SIG-M5 treated with dmso at 0.1 percent for 504 hours (cell line): ENCODE measurements at regions not wholly inside any gene's neighbourhood (a gene's known extent, or its start where the extent isn't known, plus 50 kb on each side); places are given as distances from the start of the nearest gene placed in this dataset.

Source experiments
- DNase-seq: peaks from one replicate; lab custom pipeline; 2025; ENCODE audit not compliant: unreplicated experiment; lab: John Stamatoyannopoulos, UW

- DNase-seq = no peak
Observed at GRCh38 chr6:99867026-99867425, 127.0 kb downstream of the MCHR2 start.

- peak; percentile 74 for DNase-seq
Observed at GRCh38 chr6:99868074-99868702, 125.8 kb downstream of the MCHR2 start.
